Neural cell (in vitro differentiated cells): ENCODE measurements at regions not wholly inside any gene's neighbourhood (a gene's known extent, or its start where the extent isn't known, plus 50 kb on each side); places are given as distances from the start of the nearest gene placed in this dataset.

Experiments
- CTCF ChIP-seq: fragments of 450-650 bp; IDR thresholded peaks from 2 replicates; pipeline ENCODE4 v1.5.1; 2014; ENCODE audit warnings: antibody characterized with exemption, mild to moderate bottlenecking, moderate library complexity; ENCODE audit not compliant: poor library complexity, severe bottlenecking
- EP300 ChIP-seq: fragments of 450-650 bp; conservative IDR thresholded peaks from 2 replicates; pipeline ENCODE4 v1.6.1; 2014; ENCODE audit warnings: antibody characterized with exemption, mild to moderate bottlenecking, moderate library complexity; ENCODE audit not compliant: poor library complexity, severe bottlenecking
- EZH2 ChIP-seq: fragments of 200-600, 300-800 bp; shearing (Covaris generic), sonication (generic); IDR thresholded peaks from 2 replicates; pipeline ENCODE4 v1.6.1; 2014; ENCODE audit warnings: antibody characterized with exemption, low read length, borderline replicate concordance, mild to moderate bottlenecking; ENCODE audit not compliant: insufficient read depth, poor library complexity, severe bottlenecking
- MXI1 ChIP-seq: fragments of 450-650 bp; conservative IDR thresholded peaks from 2 replicates; pipeline ENCODE4 v1.6.1; 2014; ENCODE audit warnings: antibody characterized with exemption, mild to moderate bottlenecking; ENCODE audit not compliant: poor library complexity, severe bottlenecking
- POLR2AphosphoS5 ChIP-seq: IDR thresholded peaks from 2 replicates; pipeline ENCODE4 v1.6.1; 2012
- RAD21 ChIP-seq: fragments of 450-650 bp; conservative IDR thresholded peaks from 2 replicates; pipeline ENCODE4 v1.6.1; 2014; ENCODE audit warnings: antibody characterized with exemption, mild to moderate bottlenecking, moderate library complexity
- REST ChIP-seq: IDR thresholded peaks from 2 replicates; pipeline ENCODE4 v1.6.1; 2012; ENCODE audit warnings: borderline replicate concordance
- SMC3 ChIP-seq: fragments of 450-650 bp; conservative IDR thresholded peaks from 2 replicates; pipeline ENCODE4 v1.6.1; 2014; ENCODE audit warnings: antibody characterized with exemption, mild to moderate bottlenecking, moderate library complexity; ENCODE audit not compliant: poor library complexity
- TAF1 ChIP-seq: IDR thresholded peaks from 2 replicates; pipeline ENCODE4 v1.6.1; 2012; ENCODE audit warnings: low read depth

GRCh38 chr7:121510302-121510701 lies 114.2 kb upstream of the FAM3C start:
- TF ChIP-seq CTCF, result peak; percentile 32
- no peak for TF ChIP-seq POLR2AphosphoS5
- no peak for TF ChIP-seq TAF1
- no peak for TF ChIP-seq EP300
- no peak for TF ChIP-seq EZH2
- no peak for TF ChIP-seq MXI1
- no peak for TF ChIP-seq REST
- no peak for TF ChIP-seq SMC3
- no peak for TF ChIP-seq RAD21
